ENCODE measurements at regions not wholly inside any gene's neighbourhood (a gene's known extent, or its start where the extent isn't known, plus 50 kb on each side); places are given as distances from the start of the nearest gene placed in this dataset.

DNA sequence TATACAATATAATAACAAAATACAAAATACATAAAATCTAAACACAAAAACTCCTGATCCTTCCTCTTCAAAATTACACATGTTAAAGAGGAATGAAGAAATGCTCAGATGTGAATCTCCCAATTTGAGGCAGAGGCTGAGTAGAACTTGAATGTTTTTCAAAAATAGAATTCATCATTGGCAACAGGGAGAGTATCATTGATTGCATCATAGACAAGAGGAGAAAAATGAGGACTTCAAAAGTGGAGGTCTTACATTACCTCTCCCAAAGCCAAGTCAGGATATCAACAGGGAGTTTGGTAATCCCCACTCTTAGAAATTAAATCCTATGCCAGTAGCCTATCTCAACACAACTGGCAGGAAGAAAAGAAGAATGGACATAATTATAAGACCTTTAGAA is 2023.9 kb upstream of the CELF4 start:
- TF ChIP-seq, protein P1, sequence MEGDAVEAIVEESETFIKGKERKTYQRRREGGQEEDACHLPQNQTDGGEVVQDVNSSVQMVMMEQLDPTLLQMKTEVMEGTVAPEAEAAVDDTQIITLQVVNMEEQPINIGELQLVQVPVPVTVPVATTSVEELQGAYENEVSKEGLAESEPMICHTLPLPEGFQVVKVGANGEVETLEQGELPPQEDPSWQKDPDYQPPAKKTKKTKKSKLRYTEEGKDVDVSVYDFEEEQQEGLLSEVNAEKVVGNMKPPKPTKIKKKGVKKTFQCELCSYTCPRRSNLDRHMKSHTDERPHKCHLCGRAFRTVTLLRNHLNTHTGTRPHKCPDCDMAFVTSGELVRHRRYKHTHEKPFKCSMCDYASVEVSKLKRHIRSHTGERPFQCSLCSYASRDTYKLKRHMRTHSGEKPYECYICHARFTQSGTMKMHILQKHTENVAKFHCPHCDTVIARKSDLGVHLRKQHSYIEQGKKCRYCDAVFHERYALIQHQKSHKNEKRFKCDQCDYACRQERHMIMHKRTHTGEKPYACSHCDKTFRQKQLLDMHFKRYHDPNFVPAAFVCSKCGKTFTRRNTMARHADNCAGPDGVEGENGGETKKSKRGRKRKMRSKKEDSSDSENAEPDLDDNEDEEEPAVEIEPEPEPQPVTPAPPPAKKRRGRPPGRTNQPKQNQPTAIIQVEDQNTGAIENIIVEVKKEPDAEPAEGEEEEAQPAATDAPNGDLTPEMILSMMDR (IDR thresholded peaks at IDR 0.05; ENCODE audit: insufficient read depth, low read depth, low read length) = no peak
- no peak for TF ChIP-seq EZH2 (IDR thresholded peaks at IDR 0.05; ENCODE audit: insufficient read depth, low read length)
